GM19240 (cell line): ENCODE measurements at regions not wholly inside any gene's neighbourhood (a gene's known extent, or its start where the extent isn't known, plus 50 kb on each side); places are given as distances from the start of the nearest gene placed in this dataset.

Experiments used
- DNase-seq: peaks from one replicate; pipeline ENCODE4 v3.0.0; 2011; ENCODE audit warnings: low spot score; ENCODE audit not compliant: insufficient read length

- DNase-seq, result no peak
Observed at GRCh38 chr1:182196897-182197870, 135.7 kb upstream of the ZNF648 start.

DNA sequence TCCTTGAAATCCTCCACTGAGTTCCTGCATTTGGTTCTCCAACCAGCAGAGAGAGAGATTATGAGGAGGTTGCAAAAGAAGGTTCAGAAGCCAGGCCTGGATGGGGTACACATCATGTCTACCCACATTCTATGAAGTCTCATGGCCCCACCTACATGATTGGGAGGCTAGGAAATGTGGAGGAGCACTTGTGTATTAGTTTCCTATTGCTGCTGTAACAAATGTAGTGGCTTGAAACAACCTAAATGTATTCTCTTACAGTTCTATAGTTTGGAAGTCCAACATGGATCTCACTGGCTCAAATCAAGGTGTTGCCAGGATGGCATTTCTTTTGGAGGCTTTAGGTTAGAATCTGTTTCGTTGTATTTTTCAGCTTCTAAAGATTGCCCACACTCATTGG, 134.2 kb upstream of the ZNF648 start:
- DNase-seq, result no peak

- DNase-seq, result no peak
Observed at GRCh38 chr1:182193908-182194550, 132.5 kb upstream of the ZNF648 start.

- DNase-seq, result no peak
Observed at GRCh38 chr1:182192966-182193365, 131.5 kb upstream of the ZNF648 start.

DNA sequence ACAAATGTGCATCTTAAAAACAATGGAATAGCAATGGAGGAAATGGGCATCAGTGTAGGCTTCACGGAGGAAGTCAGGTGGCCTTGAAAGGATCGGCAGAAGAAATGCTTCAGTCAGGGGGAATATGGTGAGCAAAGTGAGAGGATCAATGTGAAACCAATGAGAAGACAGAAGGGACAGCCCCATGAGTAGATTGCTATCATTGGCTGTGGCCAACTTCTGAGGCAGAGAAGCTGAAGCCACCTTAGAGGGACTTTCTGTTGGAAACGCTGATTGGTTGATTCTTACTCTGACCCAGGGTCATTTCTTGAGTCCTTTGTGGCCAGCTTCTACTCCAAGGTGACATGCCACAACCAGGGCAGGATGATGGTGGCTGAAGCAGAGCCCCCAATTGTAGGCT, 130.7 kb upstream of the ZNF648 start:
- no peak for DNase-seq

DNA sequence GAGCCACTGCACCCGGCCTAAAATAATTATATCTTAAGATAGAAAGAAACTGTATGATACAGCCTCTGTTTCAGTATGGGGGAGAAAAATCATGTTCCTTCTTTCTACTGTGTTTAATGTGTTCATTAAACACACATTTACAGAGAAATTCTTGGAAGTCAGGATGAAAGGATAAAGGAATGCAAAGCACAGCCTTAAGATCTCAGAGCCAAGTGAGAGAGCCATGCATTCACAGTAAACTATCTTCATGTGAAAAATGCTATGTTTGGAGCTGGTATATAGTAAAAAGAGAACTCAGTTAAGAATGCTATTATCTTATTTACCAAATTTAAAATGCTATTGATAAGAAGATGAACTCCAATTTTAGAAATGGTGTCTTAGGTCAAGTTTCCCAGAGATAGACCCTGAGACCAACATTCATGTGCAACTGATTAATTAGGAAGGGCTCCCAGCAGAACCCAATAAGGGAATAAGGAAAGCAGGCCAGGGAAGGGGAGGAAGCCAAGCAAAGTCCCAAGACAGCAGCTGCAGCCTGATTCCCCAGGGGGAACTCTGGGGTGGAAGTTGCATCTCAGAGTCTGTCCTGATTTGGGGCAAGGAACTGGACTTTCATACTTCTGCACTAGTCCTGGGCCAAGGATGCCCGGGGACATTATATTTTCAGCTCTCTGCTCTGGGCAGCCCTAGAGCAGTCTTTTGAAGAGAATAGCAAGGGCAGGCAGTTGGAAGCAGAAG, 130.0 kb upstream of the ZNF648 start:
- no peak for DNase-seq

- no peak for DNase-seq
Observed at GRCh38 chr1:182189535-182190066, 128.1 kb upstream of the ZNF648 start.

- DNase-seq, result no peak
Observed at GRCh38 chr1:182186757-182187146, 125.2 kb upstream of the ZNF648 start.

DNA sequence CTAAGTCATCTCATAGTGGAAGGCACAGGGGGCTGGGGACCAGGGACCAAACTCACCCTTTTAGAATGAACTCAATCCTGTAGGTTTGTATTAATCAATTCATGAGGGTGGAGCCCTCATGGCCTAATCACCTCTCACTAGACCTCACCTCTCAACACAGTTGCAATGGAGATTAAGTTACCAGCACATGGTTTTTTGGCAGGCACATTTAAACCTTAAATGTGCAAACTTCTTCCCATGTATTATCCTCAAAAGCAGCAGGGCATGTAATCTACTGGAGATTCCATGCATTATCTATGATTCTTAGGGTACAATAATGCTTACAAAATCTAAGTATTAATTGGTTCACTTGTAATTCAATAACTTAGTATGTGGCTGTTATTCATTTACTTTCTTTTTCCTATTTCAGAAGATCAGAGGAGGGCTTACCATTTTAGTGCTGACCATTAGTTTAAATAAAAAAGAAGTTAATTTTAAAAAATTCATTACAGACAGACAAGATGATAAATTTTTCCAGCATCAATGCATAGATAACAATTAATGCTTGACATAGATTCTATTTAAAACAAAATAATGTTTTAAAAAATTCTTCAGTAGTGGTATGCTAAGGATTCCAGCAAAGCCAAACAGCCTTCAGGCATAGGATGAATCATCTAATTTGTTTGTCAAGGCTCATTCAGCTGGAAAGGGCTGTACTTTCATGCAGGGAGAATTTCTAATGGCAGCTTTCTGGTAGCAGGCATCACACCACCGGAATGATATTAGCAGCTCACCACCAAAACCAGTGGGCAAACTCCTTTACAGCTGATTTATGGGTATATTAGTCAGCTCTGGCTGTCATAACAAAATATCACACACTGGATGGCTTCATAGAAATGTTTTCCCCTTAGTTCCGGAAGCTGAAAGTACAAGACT, 124.6 kb upstream of the ZNF648 start:
- DNase-seq, result no peak

- DNase-seq, result no peak
Observed at GRCh38 chr1:182185136-182185535, 123.6 kb upstream of the ZNF648 start.

- no peak for DNase-seq
Observed at GRCh38 chr1:182183606-182184005, 122.1 kb upstream of the ZNF648 start.

- no peak for DNase-seq
Observed at GRCh38 chr1:182182311-182182710, 120.8 kb upstream of the ZNF648 start.

DNA sequence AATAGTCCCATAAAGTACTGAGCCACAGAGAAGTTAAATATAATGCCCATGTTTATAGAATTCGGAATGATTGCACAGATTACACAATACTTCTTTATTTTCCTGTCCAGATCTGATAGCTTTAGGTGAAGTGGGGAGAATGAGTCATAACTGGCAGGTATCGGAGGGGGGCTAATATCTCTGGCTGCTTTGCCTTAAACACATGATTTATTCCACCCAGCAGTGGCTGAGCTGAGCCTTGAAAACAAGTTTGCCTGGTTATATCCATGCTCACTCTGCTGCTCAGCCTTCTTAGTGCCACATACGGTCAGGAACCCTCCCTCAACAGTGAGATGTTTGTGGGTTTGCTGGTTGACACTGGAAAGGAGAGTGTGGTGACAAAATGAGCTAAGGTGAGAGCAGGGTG, 119.7 kb upstream of the ZNF648 start:
- DNase-seq, result no peak

DNA sequence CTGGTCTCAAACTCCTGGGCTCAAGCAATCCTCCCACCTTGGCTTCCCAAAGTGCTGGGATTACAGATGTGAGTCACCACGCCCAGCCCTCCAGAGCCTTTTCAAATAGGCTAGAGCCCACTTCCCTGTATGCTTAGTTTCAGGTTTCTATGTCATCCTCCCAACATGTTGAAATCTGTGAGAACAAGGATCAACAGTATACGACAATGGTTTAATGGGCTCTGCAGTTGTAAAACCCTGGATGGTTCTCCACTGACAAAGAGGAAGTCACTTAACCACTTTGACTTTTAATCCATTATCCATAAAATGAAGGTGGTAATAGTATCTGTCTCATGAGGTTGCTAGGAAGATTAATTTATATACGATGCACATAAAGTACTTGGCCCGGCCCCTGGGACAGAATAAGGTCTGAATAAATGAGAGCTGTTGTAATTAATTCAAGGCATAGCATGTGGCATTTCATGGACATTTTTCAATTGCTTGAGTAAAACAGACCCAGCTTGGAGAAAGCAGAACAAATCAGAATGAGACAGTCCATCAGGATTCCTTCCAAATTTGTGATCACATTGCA, 113.9 kb upstream of the ZNF648 start:
- DNase-seq, result no peak

GRCh38 chr1:182174513-182174855, 113.0 kb upstream of the ZNF648 start:
- DNase-seq, result no peak

- no peak for DNase-seq
Observed at GRCh38 chr1:182173808-182174512, 112.4 kb upstream of the ZNF648 start.

- no peak for DNase-seq
Observed at GRCh38 chr1:182172699-182173098, 111.2 kb upstream of the ZNF648 start.

GRCh38 chr1:182170891-182171461, 109.5 kb upstream of the ZNF648 start:
- no peak for DNase-seq

GRCh38 chr1:182169203-182169602, 107.7 kb upstream of the ZNF648 start:
- no peak for DNase-seq
